CD4-positive, alpha-beta T cell treated with Interleukin-10 for 1 hour (primary cell): ENCODE measurements at regions not wholly inside any gene's neighbourhood (a gene's known extent, or its start where the extent isn't known, plus 50 kb on each side); places are given as distances from the start of the nearest gene placed in this dataset.

Source experiments
- DNase-seq: peaks from one replicate; pipeline ENCODE4 v3.0.0-alpha.2; 2020

GRCh38 chr6:164266851-164267250, 852.3 kb downstream of the QKI start:
- no peak for DNase-seq

GRCh38 chr6:164262348-164262747, 847.8 kb downstream of the QKI start:
- no peak for DNase-seq

- no peak for DNase-seq
Measured at GRCh38 chr6:164258421-164258820, 843.9 kb downstream of the QKI start.

GRCh38 chr6:164252948-164253347, 838.4 kb downstream of the QKI start:
- no peak for DNase-seq

GRCh38 chr6:164252291-164252690, 837.8 kb downstream of the QKI start:
- DNase-seq, result no peak

- no peak for DNase-seq
Measured at GRCh38 chr6:164247106-164247505, 832.6 kb downstream of the QKI start.

- no peak for DNase-seq
Measured at GRCh38 chr6:164246082-164246481, 831.6 kb downstream of the QKI start.

- DNase-seq, result no peak
Measured at GRCh38 chr6:164243949-164244348, 829.4 kb downstream of the QKI start.

GRCh38 chr6:164243012-164243610, 828.6 kb downstream of the QKI start:
- no peak for DNase-seq

- DNase-seq, result no peak
Measured at GRCh38 chr6:164230804-164231203, 816.3 kb downstream of the QKI start.

GRCh38 chr6:164230259-164230658, 815.7 kb downstream of the QKI start:
- no peak for DNase-seq

GRCh38 chr6:164229716-164230115, 815.2 kb downstream of the QKI start:
- DNase-seq, result no peak

- DNase-seq, result no peak
Measured at GRCh38 chr6:164227952-164228522, 813.5 kb downstream of the QKI start.

GRCh38 chr6:164216839-164217238, 802.3 kb downstream of the QKI start:
- DNase-seq, result no peak

- DNase-seq, result no peak
Measured at GRCh38 chr6:164216368-164216767, 801.9 kb downstream of the QKI start.

- DNase-seq, result no peak
Measured at GRCh38 chr6:164214066-164214465, 799.5 kb downstream of the QKI start.

- no peak for DNase-seq
Measured at GRCh38 chr6:164211254-164211653, 796.7 kb downstream of the QKI start.

- DNase-seq, result no peak
Measured at GRCh38 chr6:164210783-164211182, 796.3 kb downstream of the QKI start.

GRCh38 chr6:164210323-164210722, 795.8 kb downstream of the QKI start:
- DNase-seq, result no peak

- no peak for DNase-seq
Measured at GRCh38 chr6:164208371-164208770, 793.9 kb downstream of the QKI start.

- DNase-seq, result no peak
Measured at GRCh38 chr6:164206807-164207423, 792.4 kb downstream of the QKI start.

- no peak for DNase-seq
Measured at GRCh38 chr6:164200071-164200470, 785.6 kb downstream of the QKI start.

GRCh38 chr6:164195942-164196281, 781.4 kb downstream of the QKI start:
- DNase-seq, result no peak

- no peak for DNase-seq
Measured at GRCh38 chr6:164195278-164195941, 780.9 kb downstream of the QKI start.
